Esophagus muscularis mucosa (tissue), 3 donors: ENCODE measurements at regions not wholly inside any gene's neighbourhood (a gene's known extent, or its start where the extent isn't known, plus 50 kb on each side); places are given as distances from the start of the nearest gene placed in this dataset.

Experiments used
- CTCF ChIP-seq, 3 experiments: fragments of 200-600 bp in 2 of 3; fragments of 450-650 bp in 1 of 3; sonication (generic) in 2 of 3; IDR thresholded peaks; one replicate each; pipeline ENCODE4 v1.5.1; 2017 to 2019; ENCODE audit warnings: antibody characterized with exemption in 3 of 3, mild to moderate bottlenecking in 2 of 3, moderate library complexity in 1 of 3
- POLR2AphosphoS5 ChIP-seq, 2 donors: sonication (generic); formaldehyde crosslinking; IDR thresholded peaks; one replicate each; pipeline ENCODE4 v1.6.1; 2017; ENCODE audit warnings: antibody characterized with exemption in 2 of 2

- TF ChIP-seq CTCF (IDR thresholded peaks at IDR 0.05) (no peak), POLR2AphosphoS5 (IDR thresholded peaks at IDR 0.05) (no peak)
Measured at GRCh38 chr5:167507463-167508233, 783.8 kb upstream of the WWC1 start.
